Adrenal gland (tissue), 5 donors: ENCODE measurements at regions not wholly inside any gene's neighbourhood (a gene's known extent, or its start where the extent isn't known, plus 50 kb on each side); places are given as distances from the start of the nearest gene placed in this dataset.

ENCODE experiments used
- POLR2A ChIP-seq, 2 donors: fragments of 450-650 bp; IDR thresholded peaks; one replicate each; pipeline ENCODE4 v1.6.1; 2017; ENCODE audit warnings: antibody characterized with exemption in 2 of 2, mild to moderate bottlenecking in 2 of 2, moderate library complexity in 1 of 2
- TF ChIP-seq, protein P1 (sequence below), 6 experiments: fragments of 450-650 bp in 4 of 6; fragments of 200-600 bp in 2 of 6; sonication (generic) in 1 of 6; IDR thresholded peaks; 1 replicate in 5 of 6; 2 replicates in 1 of 6; pipeline versions ENCODE4 v1.5.1 to v1.8.0; 2016 to 2021; ENCODE audit warnings: antibody characterized with exemption in 6 of 6, mild to moderate bottlenecking in 2 of 6, moderate library complexity in 1 of 6
- donor health status: DM: no; HTN: no; CAD: no.

DNA sequence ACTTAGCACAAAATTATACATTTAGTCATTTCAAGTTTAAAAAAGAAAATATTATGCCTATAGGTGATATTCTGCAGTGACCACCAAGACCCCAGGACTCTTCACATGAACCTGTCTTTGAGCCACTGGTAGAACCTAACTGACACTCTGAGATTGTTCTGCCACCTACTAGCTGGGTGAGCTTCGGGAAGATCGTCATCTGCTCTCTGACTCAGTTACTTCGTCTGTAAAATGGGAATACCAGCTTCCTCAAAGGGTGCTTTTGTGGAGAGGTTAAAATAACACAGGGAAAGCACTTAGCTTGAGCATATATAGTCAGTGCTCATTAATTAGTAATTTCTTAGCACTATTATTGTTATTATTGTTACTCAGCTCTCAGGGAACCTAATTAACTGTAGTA lies 228.5 kb upstream of the JUN start:
- TF ChIP-seq, protein P1, sequence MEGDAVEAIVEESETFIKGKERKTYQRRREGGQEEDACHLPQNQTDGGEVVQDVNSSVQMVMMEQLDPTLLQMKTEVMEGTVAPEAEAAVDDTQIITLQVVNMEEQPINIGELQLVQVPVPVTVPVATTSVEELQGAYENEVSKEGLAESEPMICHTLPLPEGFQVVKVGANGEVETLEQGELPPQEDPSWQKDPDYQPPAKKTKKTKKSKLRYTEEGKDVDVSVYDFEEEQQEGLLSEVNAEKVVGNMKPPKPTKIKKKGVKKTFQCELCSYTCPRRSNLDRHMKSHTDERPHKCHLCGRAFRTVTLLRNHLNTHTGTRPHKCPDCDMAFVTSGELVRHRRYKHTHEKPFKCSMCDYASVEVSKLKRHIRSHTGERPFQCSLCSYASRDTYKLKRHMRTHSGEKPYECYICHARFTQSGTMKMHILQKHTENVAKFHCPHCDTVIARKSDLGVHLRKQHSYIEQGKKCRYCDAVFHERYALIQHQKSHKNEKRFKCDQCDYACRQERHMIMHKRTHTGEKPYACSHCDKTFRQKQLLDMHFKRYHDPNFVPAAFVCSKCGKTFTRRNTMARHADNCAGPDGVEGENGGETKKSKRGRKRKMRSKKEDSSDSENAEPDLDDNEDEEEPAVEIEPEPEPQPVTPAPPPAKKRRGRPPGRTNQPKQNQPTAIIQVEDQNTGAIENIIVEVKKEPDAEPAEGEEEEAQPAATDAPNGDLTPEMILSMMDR (IDR thresholded peaks at IDR 0.05) = no peak
- no peak for TF ChIP-seq POLR2A (IDR thresholded peaks at IDR 0.05)
